Activated T-cell treated with anti-CD3 and anti-CD28 coated beads, Interleukin-2, amount 50 U/mL, for 4 hours (primary cell): ENCODE measurements at regions not wholly inside any gene's neighbourhood (a gene's known extent, or its start where the extent isn't known, plus 50 kb on each side); places are given as distances from the start of the nearest gene placed in this dataset.

Experiments used
- ATAC-seq, 2 donors: fragments of 200-7000 bp; cut with Tn5 transposase; one replicate each; pipeline ENCODE4 v1.10.0; 2021
- DNase-seq: peaks from one replicate; pipeline ENCODE4 v3.0.0-alpha.2; 2020
- H3K27me3 Mint-ChIP-seq: one replicate; pipeline ENCODE4 v1.8.0; 2021; ENCODE audit warnings: low read depth, mixed read lengths
- H3K36me3 Mint-ChIP-seq: one replicate; pipeline ENCODE4 v1.8.0; 2022; ENCODE audit warnings: mixed read lengths; ENCODE audit not compliant: insufficient read depth
- H3K4me1 Mint-ChIP-seq: one replicate; pipeline ENCODE4 v1.8.0; 2021; ENCODE audit warnings: low read depth, mixed read lengths
- H3K4me3 Mint-ChIP-seq: one replicate; pipeline ENCODE4 v1.8.0; 2021; ENCODE audit warnings: mild to moderate bottlenecking, moderate library complexity, mixed read lengths
- H3K9me3 Mint-ChIP-seq: one replicate; pipeline ENCODE4 v1.8.0; 2021; ENCODE audit warnings: mixed read lengths

- H3K36me3 Mint-ChIP-seq: no peaks in the 10 kb centered on the region
- H3K4me3 Mint-ChIP-seq: no peak overlapping the region
- no peak for DNase-seq
- H3K4me1 Mint-ChIP-seq: no peaks in the 10 kb centered on the region
- peaks cover 7% of the 10 kb centered on the region for H3K9me3 Mint-ChIP-seq
- no peak for ATAC-seq
- H3K27me3 Mint-ChIP-seq: no peaks in the 10 kb centered on the region
Observed at GRCh38 chr3:22495241-22495640, 707.9 kb upstream of the UBE2E2 start.

DNA sequence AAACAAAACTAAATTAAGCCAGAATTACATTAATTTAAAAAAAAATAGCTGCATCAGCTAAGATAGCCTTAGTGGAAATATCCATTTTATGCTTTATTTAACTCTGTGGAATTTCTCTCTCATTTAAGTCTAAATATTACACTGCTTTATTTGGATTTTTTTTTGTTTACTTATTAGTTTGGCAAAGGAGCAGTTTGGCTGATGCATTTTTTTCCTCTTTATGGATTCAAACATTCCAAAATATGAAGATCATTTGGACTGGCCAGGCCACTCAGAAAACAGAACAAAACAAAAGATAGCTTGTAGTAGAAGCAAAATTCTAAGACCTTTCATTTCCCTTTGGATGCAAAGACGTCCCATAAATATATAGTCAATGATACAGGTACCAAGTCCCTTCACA, 707.3 kb upstream of the UBE2E2 start:
- H3K4me1 Mint-ChIP-seq: no peaks in the 10 kb centered on the region

DNA sequence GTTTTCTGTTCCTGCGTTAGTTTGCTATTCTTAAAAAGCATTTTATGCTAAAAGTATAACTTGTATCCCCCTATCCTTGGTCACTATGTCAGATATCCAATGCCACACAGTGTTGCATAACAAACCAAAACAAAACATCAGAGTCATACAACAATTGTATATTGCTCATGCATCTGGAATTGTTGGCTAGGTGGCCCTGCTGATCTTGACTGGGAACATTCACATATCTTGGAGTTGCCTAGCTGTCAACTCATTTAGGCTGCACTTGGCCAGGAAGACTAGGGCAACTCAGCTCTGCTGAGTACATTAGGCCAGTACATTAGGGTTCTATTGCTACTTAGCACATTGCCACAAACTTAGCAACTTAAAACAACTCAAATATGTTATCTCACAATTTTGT, 706.5 kb upstream of the UBE2E2 start:
- no peaks in the 10 kb centered on the region for H3K4me1 Mint-ChIP-seq
- no peak overlapping the region for H3K4me3 Mint-ChIP-seq

More for the DNA sequence above, 707.3 kb upstream of the UBE2E2 start:
- Mint-ChIP-seq H3K9me3 (peaks cover 7% of the 10 kb centered on the region), H3K36me3 (no peaks in the 10 kb centered on the region), H3K4me3 (no peak overlapping the region), H3K27me3 (no peaks in the 10 kb centered on the region)
- DNase-seq (no peak), ATAC-seq (no peak)

GRCh38 chr3:22506871-22507270, 696.3 kb upstream of the UBE2E2 start:
- Mint-ChIP-seq H3K36me3 (no peaks in the 10 kb centered on the region), H3K9me3 (peaks cover 8% of the 10 kb centered on the region), H3K27me3 (no peaks in the 10 kb centered on the region), H3K4me3 (no peak overlapping the region), H3K4me1 (no peaks in the 10 kb centered on the region)
- no peak for DNase-seq
- no peak for ATAC-seq

More for the DNA sequence above, 706.5 kb upstream of the UBE2E2 start:
- Mint-ChIP-seq H3K27me3 (no peaks in the 10 kb centered on the region), H3K36me3 (no peaks in the 10 kb centered on the region), H3K9me3 (peaks cover 7% of the 10 kb centered on the region)
- DNase-seq: no peak
- ATAC-seq: no peak

DNA sequence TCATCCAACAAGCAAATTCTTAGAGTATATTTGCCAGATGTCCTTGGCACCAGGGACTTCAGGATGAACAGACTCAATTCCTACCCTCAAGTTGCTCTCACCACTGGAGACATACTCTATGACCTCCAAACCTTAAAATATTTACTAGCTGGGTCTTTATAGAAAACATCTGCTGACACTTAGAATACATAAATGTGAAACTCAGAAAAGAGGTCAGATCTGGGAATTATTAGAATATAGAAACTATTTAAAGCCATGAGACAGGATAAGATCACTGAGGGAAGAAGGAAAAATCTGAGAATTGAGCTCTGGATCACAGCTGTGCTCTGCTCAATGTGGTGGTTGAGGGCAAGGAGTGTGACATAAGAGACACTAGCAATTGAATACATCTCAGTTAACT, 695.4 kb upstream of the UBE2E2 start:
- DNase-seq: no peak
- peaks cover 2% of the 10 kb centered on the region for H3K9me3 Mint-ChIP-seq
- H3K4me1 Mint-ChIP-seq: no peaks in the 10 kb centered on the region
- H3K27me3 Mint-ChIP-seq: no peaks in the 10 kb centered on the region
- ATAC-seq: no peak
- no peaks in the 10 kb centered on the region for H3K36me3 Mint-ChIP-seq
- H3K4me3 Mint-ChIP-seq: no peak overlapping the region

- Mint-ChIP-seq H3K36me3 (no peaks in the 10 kb centered on the region), H3K4me3 (no peak overlapping the region), H3K9me3 (peaks cover 19% of the 10 kb centered on the region), H3K4me1 (no peaks in the 10 kb centered on the region), H3K27me3 (no peaks in the 10 kb centered on the region)
- no peak for ATAC-seq
- no peak for DNase-seq
Observed at GRCh38 chr3:22523925-22524324, 679.2 kb upstream of the UBE2E2 start.

GRCh38 chr3:22526266-22526837, 676.8 kb upstream of the UBE2E2 start:
- H3K4me3 Mint-ChIP-seq: no peak overlapping the region
- no peaks in the 10 kb centered on the region for H3K4me1 Mint-ChIP-seq
- no peaks in the 10 kb centered on the region for H3K27me3 Mint-ChIP-seq
- no peaks in the 10 kb centered on the region for H3K36me3 Mint-ChIP-seq
- no peak for DNase-seq
- no peak for ATAC-seq
- peaks cover 12% of the 10 kb centered on the region for H3K9me3 Mint-ChIP-seq

DNA sequence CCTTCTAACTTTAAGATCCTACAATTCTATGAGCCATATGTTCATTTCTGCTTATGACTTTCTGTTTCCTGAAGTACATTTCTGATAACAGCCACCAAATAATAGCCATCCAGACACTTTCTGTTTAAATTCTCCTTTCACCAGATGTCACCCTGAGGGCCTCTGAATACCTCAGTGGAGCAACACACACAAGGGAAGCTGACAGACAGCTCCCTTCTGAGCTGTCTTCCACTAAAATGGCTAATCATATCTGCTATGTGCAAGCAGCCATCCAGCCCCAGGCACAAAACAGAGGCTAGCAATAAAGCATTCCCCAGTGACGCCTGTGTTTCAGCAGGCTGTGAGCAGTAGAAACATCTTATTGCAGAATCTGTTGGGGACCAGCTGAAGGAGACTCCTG, 666.6 kb upstream of the UBE2E2 start:
- ATAC-seq (no peak), DNase-seq (no peak)
- no peak overlapping the region for H3K4me3 Mint-ChIP-seq
- H3K36me3 Mint-ChIP-seq: no peaks in the 10 kb centered on the region
- no peaks in the 10 kb centered on the region for H3K9me3 Mint-ChIP-seq
- H3K27me3 Mint-ChIP-seq: no peaks in the 10 kb centered on the region
- H3K4me1 Mint-ChIP-seq: no peaks in the 10 kb centered on the region

DNA sequence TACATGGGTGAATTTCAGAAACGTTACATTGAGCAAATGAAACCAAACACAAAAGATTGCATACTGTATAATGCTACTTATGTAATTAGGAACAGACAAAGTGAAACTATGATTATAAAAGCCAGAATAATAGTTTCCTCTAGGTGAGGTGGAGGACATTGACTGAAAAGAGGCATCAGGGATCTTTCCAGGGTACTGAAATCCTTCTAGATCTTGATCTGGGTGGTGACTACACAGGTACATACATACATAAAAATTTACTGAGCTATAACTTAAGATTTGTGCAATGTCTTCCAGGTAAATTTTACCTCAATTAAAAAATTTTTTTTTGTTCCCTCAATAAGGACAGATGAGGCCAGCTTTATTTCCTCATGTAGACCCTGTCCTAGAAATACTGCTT, 665.6 kb upstream of the UBE2E2 start:
- DNase-seq (no peak), ATAC-seq (no peak)
- H3K4me3 Mint-ChIP-seq: no peak overlapping the region
- H3K27me3 Mint-ChIP-seq: no peaks in the 10 kb centered on the region
- no peaks in the 10 kb centered on the region for H3K36me3 Mint-ChIP-seq
- H3K9me3 Mint-ChIP-seq: peaks cover 5% of the 10 kb centered on the region
- no peaks in the 10 kb centered on the region for H3K4me1 Mint-ChIP-seq

DNA sequence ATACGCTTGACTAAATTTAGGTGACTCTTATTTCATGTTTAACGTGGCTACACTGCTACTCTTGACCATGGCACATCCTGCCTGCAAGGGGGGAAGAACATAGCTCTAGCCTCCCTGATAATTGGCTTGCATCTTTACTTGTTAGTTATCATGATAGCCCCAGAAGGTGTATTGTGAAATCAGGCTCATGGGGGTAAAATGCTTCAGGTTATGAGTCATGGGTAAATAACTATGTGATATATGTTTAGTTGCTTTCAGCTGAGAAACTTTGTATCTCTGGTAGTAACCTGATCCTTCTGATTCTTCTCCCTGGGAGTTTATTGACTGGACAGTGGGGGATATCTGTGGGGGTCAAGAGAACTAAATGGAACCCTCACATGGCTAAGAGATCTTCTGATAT, 660.8 kb upstream of the UBE2E2 start:
- no peak for ATAC-seq
- DNase-seq: no peak
- Mint-ChIP-seq H3K27me3 (no peaks in the 10 kb centered on the region), H3K36me3 (no peaks in the 10 kb centered on the region), H3K4me1 (no peaks in the 10 kb centered on the region), H3K9me3 (peaks cover 5% of the 10 kb centered on the region), H3K4me3 (no peak overlapping the region)

DNA sequence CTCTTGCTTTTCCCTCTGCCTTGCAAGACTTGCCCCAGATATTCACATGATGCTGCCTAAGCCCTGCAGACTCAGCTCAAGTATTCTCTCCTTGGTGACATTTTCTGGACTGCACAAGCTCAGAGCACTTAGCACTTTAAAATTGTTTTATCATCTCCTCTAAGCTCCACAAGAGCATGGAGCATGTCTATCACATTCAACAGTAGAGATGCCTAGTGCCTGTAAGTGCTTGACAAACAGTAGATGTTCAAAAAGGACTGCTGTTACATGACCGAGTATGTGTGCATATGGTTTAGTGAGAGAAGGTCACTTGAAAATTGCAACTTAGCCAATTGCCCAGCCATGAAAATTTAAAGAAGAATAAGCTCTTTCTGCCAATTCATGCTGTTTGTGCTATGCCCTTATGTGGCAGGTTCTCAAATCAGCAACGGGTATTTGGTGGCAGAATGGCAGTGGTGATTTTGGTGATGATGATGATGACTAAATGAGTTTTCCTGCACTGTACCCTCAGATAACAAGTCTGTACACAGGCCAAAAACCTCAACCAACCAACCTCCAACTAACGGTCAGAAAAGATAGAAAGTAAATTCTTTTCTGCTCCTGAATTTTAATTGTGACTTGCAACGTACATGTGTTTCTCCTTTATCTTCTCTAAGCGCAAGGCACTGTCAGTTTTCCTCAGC, 647.2 kb upstream of the UBE2E2 start:
- no peaks in the 10 kb centered on the region for H3K36me3 Mint-ChIP-seq
- no peak for ATAC-seq
- H3K27me3 Mint-ChIP-seq: no peaks in the 10 kb centered on the region
- H3K4me3 Mint-ChIP-seq: no peak overlapping the region
- no peaks in the 10 kb centered on the region for H3K9me3 Mint-ChIP-seq
- no peak for DNase-seq
- no peaks in the 10 kb centered on the region for H3K4me1 Mint-ChIP-seq

DNA sequence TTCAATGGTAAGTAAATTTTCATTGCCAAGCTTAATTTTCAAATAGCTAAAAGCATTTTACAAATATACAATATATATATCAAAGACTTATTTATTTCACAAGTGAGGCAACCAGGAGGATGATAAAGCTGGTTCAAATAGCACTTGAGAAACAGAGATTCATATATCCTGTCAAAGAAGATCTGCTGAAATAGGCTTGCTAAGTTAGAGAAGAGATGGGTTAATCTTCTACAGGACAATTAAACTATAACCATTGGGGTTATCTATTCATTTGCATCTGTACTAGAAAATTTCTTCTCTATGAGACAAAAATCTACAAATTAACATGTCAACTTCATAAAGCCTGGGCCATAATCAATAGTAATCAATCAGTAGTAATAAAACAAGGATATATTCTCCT, 637.7 kb upstream of the UBE2E2 start:
- Mint-ChIP-seq H3K4me1 (no peaks in the 10 kb centered on the region), H3K9me3 (no peaks in the 10 kb centered on the region), H3K27me3 (no peaks in the 10 kb centered on the region), H3K4me3 (no peak overlapping the region), H3K36me3 (no peaks in the 10 kb centered on the region)
- ATAC-seq (no peak), DNase-seq (no peak)

GRCh38 chr3:22568285-22568684, 634.8 kb upstream of the UBE2E2 start:
- DNase-seq: no peak
- Mint-ChIP-seq H3K27me3 (no peaks in the 10 kb centered on the region), H3K36me3 (no peaks in the 10 kb centered on the region), H3K4me3 (no peak overlapping the region), H3K9me3 (no peaks in the 10 kb centered on the region), H3K4me1 (no peaks in the 10 kb centered on the region)
- no peak for ATAC-seq

DNA sequence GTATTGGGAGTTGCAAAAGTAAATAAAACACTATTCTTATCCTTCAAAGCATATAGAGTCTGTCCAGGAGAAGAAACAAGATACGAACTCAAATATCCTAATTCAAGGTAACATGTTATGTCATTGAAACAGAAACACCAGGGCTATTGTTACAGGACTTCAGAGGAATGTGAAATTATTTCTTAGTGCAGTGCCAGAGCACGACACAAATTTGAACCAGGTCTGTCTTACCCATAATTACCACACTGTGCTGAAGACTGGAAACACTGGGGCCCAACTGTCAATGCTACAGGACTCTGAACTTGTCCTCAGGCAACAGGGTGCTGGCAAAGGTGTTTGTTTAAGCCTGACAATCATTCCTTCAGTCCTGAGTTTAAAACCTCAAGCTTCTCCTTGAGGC, 633.6 kb upstream of the UBE2E2 start:
- Mint-ChIP-seq H3K4me3 (no peak overlapping the region), H3K36me3 (no peaks in the 10 kb centered on the region), H3K4me1 (no peaks in the 10 kb centered on the region), H3K9me3 (no peaks in the 10 kb centered on the region), H3K27me3 (no peaks in the 10 kb centered on the region)
- no peak for DNase-seq
- no peak for ATAC-seq

DNA sequence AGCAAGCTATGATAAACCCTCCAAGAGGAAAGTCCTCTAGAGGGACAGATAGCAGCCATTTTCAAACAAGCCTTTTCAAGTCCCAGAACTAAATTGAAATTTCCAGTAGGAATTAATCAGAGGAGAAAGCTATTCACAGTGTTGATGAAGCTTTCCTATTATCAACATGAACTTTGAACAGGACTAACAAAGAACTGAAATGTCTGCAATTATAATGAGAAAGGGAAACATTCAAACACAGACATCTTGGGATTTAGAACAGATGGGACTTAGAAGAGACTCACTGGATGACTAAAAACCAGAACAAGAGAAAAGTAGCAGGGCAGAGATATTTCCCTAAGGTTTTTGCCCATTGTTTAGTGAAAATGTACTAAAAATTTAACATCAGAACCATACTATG, 622.1 kb upstream of the UBE2E2 start:
- peaks cover 6% of the 10 kb centered on the region for H3K9me3 Mint-ChIP-seq
- H3K4me1 Mint-ChIP-seq: no peaks in the 10 kb centered on the region
- no peaks in the 10 kb centered on the region for H3K36me3 Mint-ChIP-seq
- no peak overlapping the region for H3K4me3 Mint-ChIP-seq
- no peaks in the 10 kb centered on the region for H3K27me3 Mint-ChIP-seq
- ATAC-seq (no peak), DNase-seq (no peak)
